MM.1S (cell line): ENCODE measurements at regions not wholly inside any gene's neighbourhood (a gene's known extent, or its start where the extent isn't known, plus 50 kb on each side); places are given as distances from the start of the nearest gene placed in this dataset.

Source experiments
- DNase-seq: peaks from one replicate; pipeline ENCODE4 v3.0.0-alpha.2; 2015
- H2AFZ ChIP-seq: fragments of 300-600 bp; sonication (generic); 2 replicates; pipeline ENCODE4 v1.6.0; 2016; ENCODE audit warnings: antibody characterized with exemption, low read length
- H3F3A ChIP-seq: fragments of 300-600 bp; sonication (generic); 2 replicates; pipeline ENCODE4 v1.6.1; 2016; ENCODE audit warnings: mild to moderate bottlenecking, antibody characterized with exemption, low read length, moderate library complexity, mixed read lengths; ENCODE audit not compliant: insufficient read depth
- H3K27ac ChIP-seq: fragments of 300-600 bp; sonication (generic); 2 replicates; pipeline ENCODE4 v1.5.1; 2016; ENCODE audit warnings: mild to moderate bottlenecking, low read length
- H3K27me3 ChIP-seq: fragments of 300-600 bp; sonication (generic); replicated peaks from 2 replicates; pipeline ENCODE4 v1.6.0; 2016; ENCODE audit warnings: low read length; ENCODE audit not compliant: insufficient read depth
- H3K36me3 ChIP-seq: fragments of 300-600 bp; sonication (generic); replicated peaks from 2 replicates; pipeline ENCODE4 v1.6.1; 2016; ENCODE audit warnings: mild to moderate bottlenecking, low read length, mixed read lengths; ENCODE audit not compliant: insufficient read depth
- H3K4me1 ChIP-seq: fragments of 300-600 bp; sonication (generic); 2 replicates; pipeline ENCODE4 v1.6.1; 2016; ENCODE audit warnings: low read length, mixed read lengths
- H3K4me2 ChIP-seq: fragments of 300-600 bp; sonication (generic); 2 replicates; pipeline ENCODE4 v1.6.0; 2016; ENCODE audit warnings: low read depth, low read length
- H3K4me3 ChIP-seq: fragments of 300-600 bp; sonication (generic); 2 replicates; pipeline ENCODE4 v1.5.1; 2016; ENCODE audit warnings: low read length, mixed read lengths
- H3K79me2 ChIP-seq: fragments of 300-600 bp; sonication (generic); 2 replicates; pipeline ENCODE4 v1.6.1; 2016; ENCODE audit warnings: mixed run types, low read length, mixed read lengths
- H3K9ac ChIP-seq: fragments of 300-600 bp; sonication (generic); 2 replicates; pipeline ENCODE4 v1.6.1; 2016; ENCODE audit warnings: low read length, mixed read lengths
- H3K9me2 ChIP-seq: fragments of 300-600 bp; sonication (generic); replicated peaks from 2 replicates; pipeline ENCODE4 v1.6.1; 2016; ENCODE audit warnings: mild to moderate bottlenecking, low read length, mixed read lengths; ENCODE audit not compliant: insufficient read depth
- H3K9me3 ChIP-seq: fragments of 300-600 bp; sonication (generic); replicated peaks from 2 replicates; pipeline ENCODE4 v1.6.1; 2016; ENCODE audit warnings: mild to moderate bottlenecking, low read length, mixed read lengths; ENCODE audit not compliant: insufficient read depth
- H4K20me1 ChIP-seq: fragments of 300-600 bp; sonication (generic); 2 replicates; pipeline ENCODE4 v1.6.1; 2016; ENCODE audit warnings: mild to moderate bottlenecking, low read length, moderate library complexity, mixed read lengths; ENCODE audit not compliant: insufficient read depth
- EZH2 ChIP-seq: fragments of 300-600 bp; sonication (generic); optimal IDR thresholded peaks from 2 replicates; pipeline ENCODE3; 2017; ENCODE audit warnings: low read depth, mild to moderate bottlenecking, antibody characterized with exemption, low read length, mixed read lengths
- EZH2phosphoT487 ChIP-seq: fragments of 300-600 bp; sonication (generic); IDR thresholded peaks from 2 replicates; pipeline ENCODE4 v1.6.1; 2018; ENCODE audit warnings: antibody characterized with exemption, low read length
- TF ChIP-seq, protein P1 (sequence below): fragments of 300-600 bp; sonication (generic); IDR thresholded peaks from 2 replicates; pipeline ENCODE4 v1.5.1; 2016; ENCODE audit warnings: antibody characterized with exemption, low read length, mixed read lengths

DNA sequence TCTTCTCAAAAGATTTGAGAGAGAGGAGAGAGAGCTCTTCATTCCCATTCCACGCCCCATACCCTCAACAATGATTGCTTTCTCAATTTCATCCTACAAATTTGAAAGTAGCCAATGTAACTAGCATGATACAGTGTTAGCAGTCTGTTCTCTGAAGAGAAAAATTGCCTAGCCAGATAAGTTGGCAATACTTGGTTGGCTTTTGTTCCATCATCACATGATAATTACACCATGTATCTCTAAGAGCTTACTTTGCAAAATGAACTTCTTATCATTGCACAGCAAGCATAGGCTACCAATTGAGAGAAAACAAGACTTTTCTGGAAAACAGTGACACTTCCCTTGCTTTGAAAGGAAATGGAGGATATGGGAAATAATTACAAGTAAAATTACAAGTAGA lies 68.9 kb downstream of the FSCB start:
- Histone ChIP-seq H3K9me3 (no peaks in the 10 kb centered on the region), H3F3A (no peaks in the 10 kb centered on the region), H3K79me2 (no peaks in the 10 kb centered on the region), H2AFZ (no peak overlapping the region), H3K27me3 (no peaks in the 10 kb centered on the region), H3K4me3 (no peak overlapping the region), H3K4me1 (no peaks in the 10 kb centered on the region), H3K9ac (no peak overlapping the region), H3K27ac (no peak overlapping the region), H3K9me2 (no peaks in the 10 kb centered on the region), H3K4me2 (no peak overlapping the region), H4K20me1 (no peaks in the 10 kb centered on the region), H3K36me3 (no peaks in the 10 kb centered on the region)
- no peak for DNase-seq
- TF ChIP-seq EZH2: no peak
- TF ChIP-seq, protein P1, sequence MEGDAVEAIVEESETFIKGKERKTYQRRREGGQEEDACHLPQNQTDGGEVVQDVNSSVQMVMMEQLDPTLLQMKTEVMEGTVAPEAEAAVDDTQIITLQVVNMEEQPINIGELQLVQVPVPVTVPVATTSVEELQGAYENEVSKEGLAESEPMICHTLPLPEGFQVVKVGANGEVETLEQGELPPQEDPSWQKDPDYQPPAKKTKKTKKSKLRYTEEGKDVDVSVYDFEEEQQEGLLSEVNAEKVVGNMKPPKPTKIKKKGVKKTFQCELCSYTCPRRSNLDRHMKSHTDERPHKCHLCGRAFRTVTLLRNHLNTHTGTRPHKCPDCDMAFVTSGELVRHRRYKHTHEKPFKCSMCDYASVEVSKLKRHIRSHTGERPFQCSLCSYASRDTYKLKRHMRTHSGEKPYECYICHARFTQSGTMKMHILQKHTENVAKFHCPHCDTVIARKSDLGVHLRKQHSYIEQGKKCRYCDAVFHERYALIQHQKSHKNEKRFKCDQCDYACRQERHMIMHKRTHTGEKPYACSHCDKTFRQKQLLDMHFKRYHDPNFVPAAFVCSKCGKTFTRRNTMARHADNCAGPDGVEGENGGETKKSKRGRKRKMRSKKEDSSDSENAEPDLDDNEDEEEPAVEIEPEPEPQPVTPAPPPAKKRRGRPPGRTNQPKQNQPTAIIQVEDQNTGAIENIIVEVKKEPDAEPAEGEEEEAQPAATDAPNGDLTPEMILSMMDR: no peak
- TF ChIP-seq EZH2phosphoT487: no peak

DNA sequence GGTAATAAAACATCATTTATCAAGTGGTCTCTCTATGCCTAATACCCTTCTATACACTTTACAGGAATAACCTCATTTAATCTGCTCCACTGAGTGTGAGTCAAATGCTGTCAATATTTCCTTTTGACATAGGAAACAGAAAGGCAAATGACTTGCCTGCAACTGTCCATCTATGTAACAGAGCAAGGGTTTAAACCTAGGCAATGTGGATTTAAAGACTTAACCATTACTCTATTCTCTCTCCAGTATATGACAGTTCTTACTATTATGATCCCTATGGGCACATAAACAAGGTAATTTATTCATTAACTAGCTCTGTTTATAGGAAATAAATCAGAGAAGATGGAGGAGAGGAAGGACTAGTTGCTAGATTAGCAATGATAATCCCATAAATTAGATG lies 70.6 kb downstream of the FSCB start:
- Histone ChIP-seq H3K9me3 (no peaks in the 10 kb centered on the region), H3K9me2 (no peaks in the 10 kb centered on the region), H3K79me2 (no peaks in the 10 kb centered on the region), H3K4me2 (no peak overlapping the region), H4K20me1 (no peaks in the 10 kb centered on the region), H3K27ac (no peak overlapping the region), H3K4me1 (no peaks in the 10 kb centered on the region), H2AFZ (no peak overlapping the region), H3F3A (no peaks in the 10 kb centered on the region), H3K27me3 (no peaks in the 10 kb centered on the region), H3K36me3 (no peaks in the 10 kb centered on the region), H3K4me3 (no peak overlapping the region), H3K9ac (no peak overlapping the region)
- no peak for TF ChIP-seq EZH2phosphoT487
- no peak for TF ChIP-seq EZH2
- TF ChIP-seq, protein P1: no peak
- no peak for DNase-seq

DNA sequence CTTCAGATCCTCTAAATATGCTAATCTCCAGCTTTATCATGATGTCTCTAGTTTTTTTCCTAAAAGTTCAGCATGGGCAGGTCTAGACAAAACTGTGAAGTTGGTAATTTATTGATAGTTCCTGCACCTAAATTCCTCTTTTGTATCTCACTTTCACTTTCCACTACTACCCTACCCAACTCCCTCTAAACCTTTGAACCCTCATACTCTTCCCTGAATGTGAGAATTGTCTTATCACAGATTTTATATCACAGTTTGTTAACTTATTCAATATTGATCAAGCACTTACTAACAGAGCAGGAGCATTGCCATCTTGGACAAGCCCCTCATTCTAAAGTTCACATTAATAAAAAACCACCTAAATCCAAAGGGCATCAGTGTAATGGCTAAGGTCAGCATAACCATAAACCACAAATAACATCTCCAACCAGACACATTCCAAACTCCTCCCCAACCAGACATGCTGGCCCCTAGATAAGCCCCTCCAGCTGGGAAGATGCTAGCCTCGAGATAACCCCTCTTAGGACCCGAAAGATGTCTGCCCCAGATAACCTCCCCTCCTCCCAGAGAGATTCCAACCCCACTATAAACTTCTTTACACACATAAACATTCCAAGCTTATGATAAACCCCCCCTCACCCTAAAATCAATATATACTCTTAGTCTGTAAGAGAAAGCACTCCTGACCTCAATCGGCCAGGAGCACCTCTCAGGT lies 78.7 kb downstream of the FSCB start:
- Histone ChIP-seq H3F3A (no peaks in the 10 kb centered on the region), H3K9me3 (no peaks in the 10 kb centered on the region), H2AFZ (no peak overlapping the region), H3K4me1 (no peaks in the 10 kb centered on the region), H3K9me2 (no peaks in the 10 kb centered on the region), H3K27ac (no peak overlapping the region), H3K4me2 (no peak overlapping the region), H4K20me1 (no peaks in the 10 kb centered on the region), H3K79me2 (no peaks in the 10 kb centered on the region), H3K9ac (no peak overlapping the region), H3K4me3 (no peak overlapping the region), H3K27me3 (no peaks in the 10 kb centered on the region), H3K36me3 (no peaks in the 10 kb centered on the region)
- TF ChIP-seq EZH2phosphoT487 (no peak), EZH2 (no peak)
- TF ChIP-seq, protein P1: no peak
- no peak for DNase-seq
